Ureter (tissue), 1 donor: ENCODE measurements at regions not wholly inside any gene's neighbourhood (a gene's known extent, or its start where the extent isn't known, plus 50 kb on each side); places are given as distances from the start of the nearest gene placed in this dataset.
"Not testable (repeated sequence)": the region's sequence is repeated elsewhere in the genome, so short reads cannot be mapped to it uniquely, and the experiment has no call there.

ENCODE experiments used
- DNase-seq: peaks from one replicate; pipeline ENCODE4 v3.0.0-alpha.2; 2020; ENCODE audit warnings: low spot score
- donor health status: DM: yes; HTN: yes; CAD: no.

DNA sequence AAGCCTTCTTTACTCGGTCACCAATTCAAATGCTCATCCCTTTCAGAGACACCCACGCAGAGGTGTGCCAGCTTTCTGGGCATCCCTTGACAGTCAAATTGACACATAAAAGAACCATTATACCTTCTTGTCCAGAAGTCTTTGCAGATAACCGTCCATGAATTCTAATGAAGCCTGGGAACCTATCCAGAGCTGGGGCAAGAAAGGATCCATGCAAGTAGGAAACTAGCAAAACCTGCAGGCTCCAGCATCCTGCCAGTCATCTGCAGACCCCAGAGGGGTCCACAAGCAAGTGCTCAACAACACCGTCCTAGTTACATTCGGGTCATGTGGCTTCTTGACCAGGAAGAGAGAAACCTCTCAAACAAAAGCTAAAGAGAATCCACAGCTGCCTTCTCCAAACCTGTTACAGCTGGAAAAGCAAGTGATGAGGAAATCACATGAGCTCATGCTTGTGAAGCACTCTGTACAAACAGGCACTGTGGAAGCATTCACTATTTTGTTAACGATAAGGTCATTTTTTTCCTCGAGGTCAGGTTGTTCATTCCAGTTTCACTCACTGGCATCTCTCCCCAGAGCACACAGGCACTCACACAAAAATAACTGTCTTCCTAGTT, 80.2 kb upstream of the DMRT1 start:
- no peak for DNase-seq

DNA sequence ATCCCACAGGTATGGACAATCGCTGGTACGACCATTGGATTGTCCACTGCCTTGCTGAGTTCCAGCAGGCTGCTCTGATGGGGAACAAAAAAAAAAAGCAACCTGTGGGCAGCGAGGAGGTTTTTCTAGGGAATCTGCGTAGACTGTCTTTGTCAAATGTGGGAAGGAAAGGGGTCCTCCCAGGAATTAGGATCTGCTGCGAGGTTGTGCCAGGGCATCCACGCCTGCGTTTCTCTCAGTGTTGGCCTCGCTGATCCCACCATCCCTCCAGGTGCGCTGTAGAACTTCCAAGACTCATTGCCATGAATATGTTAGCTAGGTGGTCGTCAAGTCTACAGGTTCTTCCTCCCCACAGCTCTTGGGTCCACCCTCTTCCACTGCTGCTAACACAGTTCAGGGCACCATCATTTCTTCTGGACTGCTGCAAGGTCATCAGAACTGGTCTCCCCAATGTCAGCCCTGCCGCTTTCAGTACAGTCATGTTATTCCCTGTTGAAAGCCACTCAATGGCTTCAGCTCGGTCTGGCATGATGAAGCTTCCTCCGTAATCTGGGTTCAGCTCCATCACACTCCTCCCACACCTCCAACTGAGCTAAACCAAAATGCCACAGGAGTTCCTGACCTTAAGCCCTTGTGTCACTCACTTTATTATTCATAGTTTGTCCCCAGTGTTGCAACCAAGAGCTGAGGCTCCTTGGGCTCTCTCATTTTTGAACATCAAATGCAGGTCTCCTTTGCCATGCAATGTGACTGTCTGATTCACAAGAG, 79.5 kb upstream of the DMRT1 start:
- DNase-seq: no peak

DNA sequence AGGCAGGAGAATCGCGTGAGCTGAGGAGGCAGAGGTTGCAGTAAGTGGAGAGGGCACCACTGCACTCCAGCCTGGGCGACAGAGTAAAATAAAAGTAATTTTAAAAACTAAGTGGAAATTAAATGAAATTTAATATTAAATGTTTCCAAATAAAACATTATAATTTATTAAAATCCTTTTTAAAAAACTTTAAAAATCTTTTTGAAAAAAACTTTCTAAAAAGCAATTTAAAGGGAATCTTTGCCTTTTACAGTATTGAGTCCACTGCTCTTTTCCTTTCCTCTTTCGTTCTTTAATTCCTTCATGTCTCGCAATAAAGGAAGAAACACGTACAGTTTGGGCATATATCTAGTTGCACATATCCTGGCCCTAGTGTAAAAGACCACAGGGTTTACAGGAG, 77.8 kb upstream of the DMRT1 start:
- no peak for DNase-seq

DNA sequence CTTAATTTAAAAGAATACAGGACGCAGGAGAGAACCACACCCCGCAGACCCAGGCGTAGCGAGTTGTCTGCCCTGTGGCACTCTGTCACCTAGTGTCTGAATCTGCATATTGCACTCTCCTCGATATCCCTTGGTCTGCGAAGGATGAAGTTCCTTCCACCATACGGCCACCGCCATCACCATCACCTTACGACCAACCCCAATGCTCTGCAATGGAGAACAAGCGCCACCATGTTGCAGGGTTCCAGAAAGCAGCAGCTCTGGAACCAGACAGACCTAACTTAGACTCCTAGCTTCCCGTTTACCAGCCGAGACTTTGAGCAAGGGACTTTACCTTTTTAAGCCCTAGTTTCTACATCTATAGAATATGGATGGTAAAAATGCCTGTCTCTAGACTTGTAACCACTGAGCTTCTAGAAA, 77.4 kb upstream of the DMRT1 start:
- DNase-seq: peak; percentile 66

DNA sequence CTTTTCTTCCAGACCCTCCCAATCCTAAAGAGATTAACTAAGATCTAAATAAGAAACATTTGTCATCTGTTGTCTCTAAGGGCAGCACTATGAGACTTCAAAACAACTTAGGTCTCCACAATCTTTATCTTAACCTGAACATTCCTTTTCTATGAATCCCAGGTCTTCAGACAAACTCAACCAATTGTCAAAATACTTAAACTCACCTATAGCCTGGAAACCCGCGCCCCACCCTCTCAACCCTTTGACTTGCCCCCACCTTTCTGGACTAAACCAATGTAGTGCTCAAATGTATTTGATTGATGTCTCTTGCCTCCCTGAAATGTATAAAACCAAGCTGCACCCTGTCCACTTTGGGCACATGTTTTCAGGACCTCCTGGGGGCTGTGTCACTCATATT, 76.5 kb upstream of the DMRT1 start:
- DNase-seq: no peak

DNA sequence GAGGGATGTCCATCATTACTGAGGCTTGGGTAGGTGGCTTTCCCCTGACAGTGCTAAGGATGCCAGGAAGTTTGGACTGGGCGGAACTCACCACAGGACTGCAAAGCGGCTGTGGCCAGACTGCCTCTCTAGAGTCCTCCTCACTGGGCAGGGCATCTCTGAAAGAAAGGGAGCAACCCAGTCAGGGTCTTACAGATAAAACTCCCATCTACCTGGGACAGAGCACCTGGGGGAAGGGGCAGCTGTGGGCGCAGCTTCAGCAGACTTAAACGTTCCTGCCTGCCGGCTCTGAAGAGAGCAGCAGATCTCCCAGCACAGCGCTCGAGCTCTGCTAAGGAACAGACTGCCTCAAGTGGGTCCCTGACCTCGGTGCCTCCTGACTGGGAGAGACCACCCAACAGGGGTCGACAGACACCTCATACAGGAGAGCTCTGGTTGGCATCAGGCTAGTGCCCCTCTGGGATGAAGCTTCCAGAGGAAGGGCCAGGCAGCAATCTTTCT, 74.4 kb upstream of the DMRT1 start:
- not testable (repeated sequence) for DNase-seq

DNA sequence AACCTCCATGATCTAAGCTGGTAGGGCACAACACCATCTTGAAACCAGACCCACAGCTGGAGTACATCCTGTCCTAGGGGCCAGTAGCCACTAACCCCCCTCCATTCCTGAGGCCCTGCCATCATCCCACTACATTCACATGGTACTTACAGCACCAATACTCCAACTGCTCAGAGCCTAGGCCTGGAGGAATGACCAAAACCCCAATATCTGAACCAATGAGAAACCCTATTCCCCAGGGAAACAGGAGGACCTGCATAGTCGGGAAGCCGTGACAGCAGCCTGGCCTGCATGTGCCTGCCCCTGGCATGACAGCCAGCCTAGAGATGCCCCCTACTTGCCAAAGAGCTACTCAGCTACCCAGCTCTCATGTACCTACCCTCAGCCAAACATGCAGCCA, 65.4 kb upstream of the DMRT1 start:
- DNase-seq: no peak

DNA sequence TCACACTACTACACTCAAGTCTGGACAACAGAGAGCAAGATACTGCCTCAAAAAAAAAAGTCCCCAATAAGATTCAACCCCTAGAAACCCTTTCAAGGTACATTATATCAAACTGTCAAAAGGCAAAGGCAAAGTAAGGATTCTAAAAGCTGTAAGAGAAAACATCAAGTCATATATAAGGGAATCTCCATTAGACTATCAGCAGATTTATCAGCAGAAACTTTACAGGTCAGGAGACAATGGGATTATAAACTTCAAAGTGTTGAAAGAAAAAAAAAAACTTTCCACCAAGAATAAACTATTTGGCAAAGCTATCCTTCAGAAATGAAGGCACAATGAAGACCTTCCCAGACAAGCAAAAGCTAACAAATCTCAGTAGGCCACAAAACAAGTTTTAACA, 63.5 kb upstream of the DMRT1 start:
- no peak for DNase-seq

DNA sequence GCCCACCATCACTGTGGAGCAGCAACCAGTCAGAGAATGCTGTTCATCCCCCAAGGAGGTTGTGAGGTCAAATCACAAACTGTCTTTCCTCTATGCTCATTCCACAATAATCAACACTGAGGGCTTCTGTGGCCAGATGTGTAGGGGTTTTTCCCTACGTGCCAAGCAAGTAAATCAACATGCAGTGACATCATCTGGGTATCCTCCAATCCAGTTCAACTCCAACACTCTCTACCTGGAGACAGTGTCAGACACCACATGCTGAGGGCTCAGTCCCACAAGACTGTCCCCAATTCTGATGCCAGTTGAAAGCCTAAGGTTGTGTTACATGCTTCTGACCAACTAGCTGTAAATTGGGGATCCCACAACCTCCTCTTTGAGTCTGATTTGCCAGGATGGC, 57.3 kb upstream of the DMRT1 start:
- DNase-seq: no peak

DNA sequence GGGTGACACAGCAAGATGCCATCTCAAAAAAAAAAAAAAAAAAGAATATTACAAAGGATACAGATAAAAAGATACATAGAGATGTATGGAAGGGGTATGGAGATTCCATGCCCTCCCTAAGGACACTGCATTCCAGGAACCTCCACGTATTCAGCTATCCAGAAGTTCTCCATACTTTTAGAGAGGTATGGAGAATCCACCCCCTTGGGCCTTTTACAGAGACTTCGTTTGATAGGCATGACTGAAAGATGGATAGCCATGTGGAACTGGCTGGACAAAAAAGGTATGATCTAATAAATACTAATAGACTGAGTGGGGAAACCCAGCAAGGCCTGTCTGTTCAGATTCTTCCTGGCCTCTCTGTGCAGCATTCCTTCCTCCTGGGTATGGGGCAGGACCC, 56.6 kb upstream of the DMRT1 start:
- DNase-seq: no peak

DNA sequence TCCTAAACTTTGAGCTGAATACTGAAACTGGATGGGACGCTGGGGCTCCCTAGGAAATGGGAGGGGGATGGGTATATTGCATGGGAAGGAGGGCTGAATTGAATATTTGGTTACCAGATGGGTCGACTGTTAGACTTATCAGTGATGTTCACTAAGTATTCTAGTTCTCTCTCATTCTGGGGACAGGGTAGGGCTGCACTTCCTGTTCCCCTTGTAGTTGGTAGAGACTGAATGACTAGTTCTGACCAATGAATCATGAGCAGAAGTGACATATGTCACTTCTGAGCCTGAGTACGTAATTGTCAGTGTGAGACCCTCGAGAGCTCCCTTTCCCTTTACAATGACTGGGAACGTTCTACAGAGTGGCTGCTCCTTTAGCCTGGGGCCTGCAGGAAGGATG, 55.5 kb upstream of the DMRT1 start:
- DNase-seq: no peak

DNA sequence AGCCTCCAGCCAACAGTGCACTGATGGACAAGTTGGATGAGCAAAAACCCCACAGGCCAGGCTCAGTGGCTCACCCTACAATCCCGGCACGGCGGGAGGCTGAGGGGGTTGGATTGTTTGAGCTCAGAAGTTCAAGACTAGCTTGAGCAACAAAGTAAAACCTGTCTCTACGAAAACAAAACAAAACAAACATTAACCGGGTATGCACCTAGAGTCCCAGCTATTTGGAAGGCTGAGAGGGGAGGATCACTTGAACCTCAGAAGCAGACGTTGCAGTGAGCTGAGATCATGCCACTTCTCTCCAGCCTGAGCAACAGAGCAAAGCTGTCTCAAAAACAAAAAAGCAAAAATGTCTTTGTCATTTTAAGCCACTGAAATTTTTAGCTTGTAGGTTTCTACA, 55.1 kb upstream of the DMRT1 start:
- no peak for DNase-seq

DNA sequence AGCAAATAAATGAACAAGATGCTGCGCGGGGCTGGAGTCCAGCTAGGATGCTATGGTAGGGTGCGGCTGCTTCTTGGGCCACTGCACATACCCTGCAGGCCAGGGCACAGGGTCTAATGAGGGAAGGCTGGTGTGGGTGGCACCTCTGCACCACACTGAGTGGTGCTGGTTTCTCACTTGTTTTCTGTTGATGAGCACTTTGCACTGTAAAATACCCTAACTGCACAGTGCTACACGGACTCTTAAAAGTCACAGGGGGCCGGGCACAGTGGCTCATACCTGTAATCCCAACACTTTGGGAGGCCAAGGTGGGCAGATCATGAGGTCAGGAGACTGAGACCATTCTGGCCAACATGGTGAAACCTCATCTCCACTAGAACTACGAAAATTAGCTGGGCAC, 52.7 kb upstream of the DMRT1 start:
- DNase-seq: no peak
